VCaP (cell line): ENCODE measurements at regions not wholly inside any gene's neighbourhood (a gene's known extent, or its start where the extent isn't known, plus 50 kb on each side); places are given as distances from the start of the nearest gene placed in this dataset.

Source experiments
- H3K27ac ChIP-seq: fragments of 450-650 bp; 2 replicates; pipeline ENCODE4 v1.5.1; 2017
- CTCF ChIP-seq: fragments of 450-650 bp; conservative IDR thresholded peaks from 2 replicates; pipeline ENCODE4 v1.5.1; 2017; ENCODE audit warnings: mild to moderate bottlenecking, moderate library complexity

GRCh38 chr13:88107570-88107969 lies 436.4 kb downstream of the SLITRK5 start:
- no peak for TF ChIP-seq CTCF
- H3K27ac ChIP-seq, result no peak overlapping the region

GRCh38 chr13:88112526-88112925 lies 441.4 kb downstream of the SLITRK5 start:
- H3K27ac ChIP-seq, result no peak overlapping the region
- TF ChIP-seq CTCF, result no peak

GRCh38 chr13:88115976-88116375 lies 444.8 kb downstream of the SLITRK5 start:
- H3K27ac ChIP-seq, result no peak overlapping the region; the same call in 1 of the 2 replicates
- TF ChIP-seq CTCF, result no peak

GRCh38 chr13:88118952-88119351 lies 447.8 kb downstream of the SLITRK5 start:
- no peak overlapping the region for H3K27ac ChIP-seq
- TF ChIP-seq CTCF, result no peak

- H3K27ac ChIP-seq, result no peak overlapping the region
- no peak for TF ChIP-seq CTCF
Observed at GRCh38 chr13:88124142-88124541, 453.0 kb downstream of the SLITRK5 start.

- no peak overlapping the region for H3K27ac ChIP-seq
- TF ChIP-seq CTCF, result no peak
Observed at GRCh38 chr13:88125055-88125454, 453.9 kb downstream of the SLITRK5 start.

- no peak for TF ChIP-seq CTCF
- no peak overlapping the region for H3K27ac ChIP-seq
Observed at GRCh38 chr13:88136098-88136790, 465.1 kb downstream of the SLITRK5 start.
